Neuron (in vitro differentiated cells): ENCODE measurements at regions not wholly inside any gene's neighbourhood (a gene's known extent, or its start where the extent isn't known, plus 50 kb on each side); places are given as distances from the start of the nearest gene placed in this dataset.
A peak's percentile ranks its signal among the peaks of the same experiment; 100 is the strongest.

Experiments
- H2AFZ ChIP-seq: one replicate; pipeline ENCODE4 v1.6.1; 2013; ENCODE audit warnings: low read depth, mild to moderate bottlenecking, inconsistent platforms, low read length, moderate library complexity
- H3K27me3 ChIP-seq: one replicate; pipeline ENCODE4 v1.6.1; 2013; ENCODE audit warnings: low read length; ENCODE audit not compliant: insufficient read depth
- H3K36me3 ChIP-seq: one replicate; pipeline ENCODE4 v1.6.1; 2013; ENCODE audit warnings: low read length; ENCODE audit not compliant: insufficient read depth
- H3K4me1 ChIP-seq: one replicate; pipeline ENCODE4 v1.6.1; 2013; ENCODE audit warnings: low read length; ENCODE audit not compliant: insufficient read depth
- H3K4me3 ChIP-seq: 2 replicates; pipeline ENCODE4 v1.5.1; 2013; ENCODE audit warnings: mild to moderate bottlenecking, low read length, moderate library complexity
- H3K9me3 ChIP-seq: one replicate; pipeline ENCODE4 v1.6.1; 2013; ENCODE audit warnings: low read length

DNA sequence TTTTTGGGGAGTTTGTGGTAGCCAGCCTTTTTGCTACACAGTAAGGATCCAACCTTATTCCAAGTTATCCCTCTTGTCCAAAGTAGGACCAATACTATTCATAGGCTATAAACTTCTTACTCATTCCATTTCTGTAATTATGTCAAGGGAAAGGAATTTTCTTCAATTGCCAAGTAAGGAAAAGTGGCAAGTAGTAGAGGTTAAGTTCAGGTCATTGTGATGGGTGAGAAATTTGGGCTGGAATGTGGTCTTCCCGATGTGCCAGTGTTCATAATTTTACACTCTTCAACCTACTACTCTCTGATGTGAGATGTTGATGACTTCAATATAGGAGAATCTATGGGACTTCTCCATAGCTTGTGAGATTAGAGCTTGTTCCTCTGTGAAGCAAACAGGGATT, 648.8 kb downstream of the METTL15 start:
- H3K4me1 ChIP-seq: no peaks in the 10 kb centered on the region
- H3K4me3 ChIP-seq: no peak overlapping the region
- H3K36me3 ChIP-seq: no peaks in the 10 kb centered on the region
- no peaks in the 10 kb centered on the region for H3K27me3 ChIP-seq
- H3K9me3 ChIP-seq: no peaks in the 10 kb centered on the region
- no peak overlapping the region for H2AFZ ChIP-seq

DNA sequence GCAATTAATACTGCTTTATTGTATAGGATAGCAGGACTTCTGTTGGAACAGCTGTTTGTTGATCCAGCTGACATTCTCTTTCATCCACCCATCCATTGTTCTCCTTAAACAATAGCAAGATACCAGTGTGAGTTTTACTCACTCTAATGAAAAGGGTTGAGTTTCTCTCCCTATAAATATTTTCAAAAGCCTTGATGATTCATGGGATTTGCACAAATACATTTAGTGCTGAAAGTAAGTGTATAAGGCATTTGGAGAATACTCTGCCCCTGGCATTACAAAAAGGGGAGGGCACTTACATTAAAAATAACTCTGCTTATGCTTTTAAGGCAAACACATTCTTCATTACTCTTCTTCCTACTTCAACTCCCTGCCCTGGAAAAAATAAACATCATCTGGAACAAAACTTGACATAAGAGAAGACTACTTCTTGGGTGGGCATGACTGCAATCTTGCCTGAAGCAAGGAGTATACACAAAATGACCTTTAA, 634.9 kb downstream of the METTL15 start:
- no peak overlapping the region for H3K4me3 ChIP-seq
- peak overlapping the region; percentile 19 for H2AFZ ChIP-seq
- no peaks in the 10 kb centered on the region for H3K27me3 ChIP-seq
- no peaks in the 10 kb centered on the region for H3K9me3 ChIP-seq
- H3K36me3 ChIP-seq: no peaks in the 10 kb centered on the region
- peaks cover 3% of the 10 kb centered on the region for H3K4me1 ChIP-seq

DNA sequence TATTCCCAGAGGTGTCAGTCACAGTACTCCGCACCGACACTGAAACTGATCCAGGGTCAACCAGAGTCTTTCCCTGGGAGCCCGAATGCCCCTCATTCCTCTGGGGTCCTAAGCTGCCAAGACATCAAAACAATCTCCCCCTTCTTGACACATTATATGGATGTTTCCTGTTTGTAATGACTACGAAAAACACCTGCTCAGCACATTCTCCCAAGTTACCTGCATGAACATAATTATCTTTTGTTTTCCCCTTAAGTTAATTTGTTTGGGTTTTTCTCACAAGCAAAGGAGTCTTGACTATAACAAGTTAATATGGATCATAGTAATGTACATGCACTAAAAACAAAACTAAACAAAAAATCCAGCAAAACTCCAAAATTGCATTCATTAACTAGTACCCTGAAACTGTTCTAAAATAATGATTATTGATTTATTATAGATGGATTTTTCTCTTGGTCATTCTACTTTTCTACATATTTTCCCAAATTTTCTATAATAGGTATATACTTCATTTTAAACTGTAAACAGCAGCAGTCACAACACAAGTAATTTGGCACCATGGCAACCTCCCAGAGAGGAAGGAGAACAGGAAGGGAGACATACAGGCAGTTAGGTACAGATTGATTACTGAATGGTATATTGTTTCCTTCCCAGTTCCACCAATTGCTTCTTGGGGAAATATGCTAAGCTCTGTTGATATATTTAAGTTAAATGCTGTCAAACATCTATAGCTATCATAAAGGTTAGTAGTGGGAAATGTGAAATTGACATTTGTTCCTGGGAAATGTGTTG, 631.5 kb downstream of the METTL15 start:
- Histone ChIP-seq H3K27me3 (no peaks in the 10 kb centered on the region), H3K4me1 (peaks cover 3% of the 10 kb centered on the region), H3K4me3 (no peak overlapping the region), H3K36me3 (no peaks in the 10 kb centered on the region), H2AFZ (no peak overlapping the region), H3K9me3 (no peaks in the 10 kb centered on the region)

GRCh38 chr11:28738549-28738948, 630.4 kb downstream of the METTL15 start:
- Histone ChIP-seq H3K27me3 (no peaks in the 10 kb centered on the region), H3K36me3 (no peaks in the 10 kb centered on the region), H2AFZ (no peak overlapping the region), H3K9me3 (no peaks in the 10 kb centered on the region), H3K4me1 (peaks cover 3% of the 10 kb centered on the region), H3K4me3 (no peak overlapping the region)

GRCh38 chr11:28736256-28736655, 628.1 kb downstream of the METTL15 start:
- Histone ChIP-seq H3K4me3 (no peak overlapping the region), H3K9me3 (no peaks in the 10 kb centered on the region), H3K36me3 (no peaks in the 10 kb centered on the region), H3K4me1 (no peaks in the 10 kb centered on the region), H2AFZ (no peak overlapping the region), H3K27me3 (no peaks in the 10 kb centered on the region)

GRCh38 chr11:28735511-28735910, 627.3 kb downstream of the METTL15 start:
- H3K36me3 ChIP-seq: no peaks in the 10 kb centered on the region
- H3K27me3 ChIP-seq: no peaks in the 10 kb centered on the region
- H3K4me3 ChIP-seq: no peak overlapping the region
- H3K4me1 ChIP-seq: no peaks in the 10 kb centered on the region
- H3K9me3 ChIP-seq: no peaks in the 10 kb centered on the region
- H2AFZ ChIP-seq: no peak overlapping the region

DNA sequence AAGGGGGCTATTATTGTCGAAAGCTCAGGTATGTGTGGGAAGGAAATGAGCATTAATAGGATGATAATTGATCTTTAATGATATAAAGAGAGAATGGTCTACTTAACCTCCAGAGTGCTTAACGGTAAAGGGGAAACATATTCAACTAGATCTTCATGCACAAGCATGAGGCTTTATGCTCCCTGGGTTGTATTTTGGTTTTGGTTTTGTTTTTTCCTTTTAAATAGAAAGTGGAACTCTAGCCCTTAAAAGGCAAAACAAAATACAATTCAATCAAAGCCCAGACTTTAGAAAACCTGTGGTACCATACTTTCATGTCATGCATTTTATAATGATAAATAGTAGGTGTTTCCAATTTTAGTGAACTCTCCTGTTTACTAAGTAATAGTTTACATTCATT, 622.7 kb downstream of the METTL15 start:
- no peaks in the 10 kb centered on the region for H3K4me1 ChIP-seq
- no peaks in the 10 kb centered on the region for H3K9me3 ChIP-seq
- H2AFZ ChIP-seq: no peak overlapping the region
- H3K4me3 ChIP-seq: no peak overlapping the region
- H3K36me3 ChIP-seq: no peaks in the 10 kb centered on the region
- no peaks in the 10 kb centered on the region for H3K27me3 ChIP-seq

- no peaks in the 10 kb centered on the region for H3K9me3 ChIP-seq
- no peaks in the 10 kb centered on the region for H3K27me3 ChIP-seq
- no peak overlapping the region for H3K4me3 ChIP-seq
- no peaks in the 10 kb centered on the region for H3K36me3 ChIP-seq
- no peak overlapping the region for H2AFZ ChIP-seq
- H3K4me1 ChIP-seq: no peaks in the 10 kb centered on the region
These were observed 622.1 kb downstream of the METTL15 start for GRCh38 chr11:28730336-28730735.

GRCh38 chr11:28729339-28729738, 621.2 kb downstream of the METTL15 start:
- Histone ChIP-seq H3K4me1 (no peaks in the 10 kb centered on the region), H2AFZ (no peak overlapping the region), H3K9me3 (no peaks in the 10 kb centered on the region), H3K27me3 (no peaks in the 10 kb centered on the region), H3K36me3 (no peaks in the 10 kb centered on the region), H3K4me3 (no peak overlapping the region)

- no peaks in the 10 kb centered on the region for H3K36me3 ChIP-seq
- H2AFZ ChIP-seq: no peak overlapping the region
- H3K4me3 ChIP-seq: no peak overlapping the region
- no peaks in the 10 kb centered on the region for H3K27me3 ChIP-seq
- H3K9me3 ChIP-seq: no peaks in the 10 kb centered on the region
- H3K4me1 ChIP-seq: no peaks in the 10 kb centered on the region
These were observed 620.5 kb downstream of the METTL15 start for GRCh38 chr11:28728666-28729065.

DNA sequence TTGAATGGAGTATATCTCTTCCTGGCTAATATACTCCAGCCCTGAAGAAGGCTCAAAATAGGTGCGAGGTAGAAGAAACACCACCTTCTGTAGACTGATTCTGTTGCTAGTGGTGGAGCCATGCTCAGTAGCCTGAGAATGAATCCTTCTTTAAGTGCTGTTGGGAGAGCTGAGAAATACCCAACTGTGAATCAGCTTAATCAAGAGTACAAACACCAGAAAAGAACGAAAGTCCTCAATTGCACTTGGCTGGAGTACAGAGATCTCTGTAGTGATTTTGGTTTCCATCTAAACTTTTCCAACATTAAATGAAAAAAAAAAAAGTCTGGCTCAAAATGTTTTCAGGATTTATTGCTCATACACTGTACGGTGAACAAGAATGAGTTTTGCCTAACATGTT, 619.1 kb downstream of the METTL15 start:
- no peaks in the 10 kb centered on the region for H3K9me3 ChIP-seq
- H3K4me3 ChIP-seq: no peak overlapping the region
- no peak overlapping the region for H2AFZ ChIP-seq
- no peaks in the 10 kb centered on the region for H3K4me1 ChIP-seq
- no peaks in the 10 kb centered on the region for H3K27me3 ChIP-seq
- no peaks in the 10 kb centered on the region for H3K36me3 ChIP-seq

- no peaks in the 10 kb centered on the region for H3K4me1 ChIP-seq
- H3K36me3 ChIP-seq: no peaks in the 10 kb centered on the region
- H3K9me3 ChIP-seq: no peaks in the 10 kb centered on the region
- no peak overlapping the region for H2AFZ ChIP-seq
- no peak overlapping the region for H3K4me3 ChIP-seq
- H3K27me3 ChIP-seq: no peaks in the 10 kb centered on the region
These were observed 618.2 kb downstream of the METTL15 start for GRCh38 chr11:28726432-28726831.

- no peak overlapping the region for H2AFZ ChIP-seq
- H3K27me3 ChIP-seq: no peaks in the 10 kb centered on the region
- no peak overlapping the region for H3K4me3 ChIP-seq
- no peaks in the 10 kb centered on the region for H3K4me1 ChIP-seq
- no peaks in the 10 kb centered on the region for H3K36me3 ChIP-seq
- H3K9me3 ChIP-seq: no peaks in the 10 kb centered on the region
These were observed 607.5 kb downstream of the METTL15 start for GRCh38 chr11:28715726-28716125.

GRCh38 chr11:28713850-28714249, 605.7 kb downstream of the METTL15 start:
- no peaks in the 10 kb centered on the region for H3K4me1 ChIP-seq
- H3K27me3 ChIP-seq: no peaks in the 10 kb centered on the region
- H3K9me3 ChIP-seq: no peaks in the 10 kb centered on the region
- H2AFZ ChIP-seq: no peak overlapping the region
- no peak overlapping the region for H3K4me3 ChIP-seq
- no peaks in the 10 kb centered on the region for H3K36me3 ChIP-seq
